ENCODE measurements at regions not wholly inside any gene's neighbourhood (a gene's known extent, or its start where the extent isn't known, plus 50 kb on each side); places are given as distances from the start of the nearest gene placed in this dataset.

- DNase-seq = peak; percentile 90
Observed at GRCh38 chr15:56307180-56307579, 58.0 kb upstream of the TEX9 start.

DNA sequence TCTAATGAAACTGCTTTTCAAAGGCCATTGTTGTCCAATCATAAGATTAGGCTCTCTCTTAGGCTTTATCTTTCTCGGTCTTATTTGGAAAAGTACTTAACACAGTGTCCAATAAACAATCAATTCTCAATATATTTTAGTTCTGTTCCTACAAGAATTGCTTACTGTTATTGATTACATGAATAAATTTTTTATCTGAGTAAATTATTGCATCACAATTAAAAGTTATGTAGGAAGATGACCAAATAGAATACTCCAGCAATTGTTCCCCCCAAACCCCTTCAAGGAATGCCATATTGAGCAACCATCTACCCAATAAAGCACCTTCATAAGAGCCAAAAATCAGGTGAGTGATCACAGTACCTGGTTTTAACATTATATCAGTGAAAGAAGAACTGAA is 55.0 kb upstream of the RFX7 start:
- DNase-seq = no peak

DNA sequence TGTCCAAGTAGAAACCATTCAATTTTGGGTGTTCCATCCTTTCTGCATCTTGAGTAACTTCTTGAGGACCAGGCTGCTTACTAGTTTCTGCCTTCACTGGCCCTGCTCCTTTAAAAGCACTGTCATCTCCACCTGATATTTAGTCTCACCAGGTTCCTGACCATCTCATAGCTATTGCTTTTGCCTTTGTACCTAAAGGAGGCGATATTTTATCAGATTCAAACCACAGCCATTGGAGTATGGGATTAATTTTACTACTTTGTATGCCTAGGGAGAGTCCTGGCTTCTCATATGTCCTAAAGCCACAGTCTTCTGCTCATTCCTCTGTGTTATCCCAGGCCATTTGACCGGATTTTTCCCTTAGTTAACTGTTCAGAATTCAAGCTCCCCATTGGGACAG is 51.8 kb upstream of the RFX7 start:
- no peak for DNase-seq

- DNase-seq = no peak
Observed at GRCh38 chr15:56293495-56294292, 50.0 kb upstream of the RFX7 start.

All from NCI-H524 treated with DMSO at 0.1 percent for 48 hours (cell line).